ENCODE measurements at regions not wholly inside any gene's neighbourhood (a gene's known extent, or its start where the extent isn't known, plus 50 kb on each side); places are given as distances from the start of the nearest gene placed in this dataset.

GRCh38 chr12:61107118-61107517 lies 1153.1 kb upstream of the USP15 start:
- TF ChIP-seq CTCF (conservative IDR thresholded peaks at IDR 0.05) (no peak), EZH2 (IDR thresholded peaks at IDR 0.05; ENCODE audit: low read depth) (no peak)
